ENCODE measurements at regions not wholly inside any gene's neighbourhood (a gene's known extent, or its start where the extent isn't known, plus 50 kb on each side); places are given as distances from the start of the nearest gene placed in this dataset.

DNA sequence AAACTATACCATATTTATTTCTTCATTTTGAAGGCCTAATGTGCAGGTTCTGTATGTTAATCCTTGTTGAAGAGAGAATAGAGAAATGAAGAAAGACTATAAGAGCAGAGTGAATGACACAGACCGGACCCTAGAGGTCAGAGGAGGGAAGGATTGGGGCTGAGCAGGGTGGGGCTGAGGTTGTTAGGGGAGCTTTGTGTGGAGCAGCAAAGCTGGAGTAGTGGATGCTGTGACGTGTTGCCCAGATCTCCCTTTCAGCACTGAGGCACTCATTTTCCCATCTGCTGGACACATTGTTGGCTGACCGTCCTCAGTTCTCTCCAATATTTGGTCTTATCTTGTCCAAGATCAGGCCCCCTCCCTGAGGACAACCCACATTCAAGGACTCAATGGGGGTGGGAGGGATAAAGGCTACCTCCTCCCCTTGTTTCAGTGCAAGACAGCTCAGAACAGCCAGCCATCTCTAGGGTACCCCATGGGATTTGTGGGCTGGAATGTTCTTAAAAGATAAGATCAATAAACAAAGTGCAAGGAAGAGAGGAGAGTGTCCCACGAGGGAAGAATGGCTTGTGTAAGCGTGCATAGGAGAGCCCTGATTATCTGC lies 143.6 kb downstream of the TDRD15 start:
- TF ChIP-seq, protein P1, sequence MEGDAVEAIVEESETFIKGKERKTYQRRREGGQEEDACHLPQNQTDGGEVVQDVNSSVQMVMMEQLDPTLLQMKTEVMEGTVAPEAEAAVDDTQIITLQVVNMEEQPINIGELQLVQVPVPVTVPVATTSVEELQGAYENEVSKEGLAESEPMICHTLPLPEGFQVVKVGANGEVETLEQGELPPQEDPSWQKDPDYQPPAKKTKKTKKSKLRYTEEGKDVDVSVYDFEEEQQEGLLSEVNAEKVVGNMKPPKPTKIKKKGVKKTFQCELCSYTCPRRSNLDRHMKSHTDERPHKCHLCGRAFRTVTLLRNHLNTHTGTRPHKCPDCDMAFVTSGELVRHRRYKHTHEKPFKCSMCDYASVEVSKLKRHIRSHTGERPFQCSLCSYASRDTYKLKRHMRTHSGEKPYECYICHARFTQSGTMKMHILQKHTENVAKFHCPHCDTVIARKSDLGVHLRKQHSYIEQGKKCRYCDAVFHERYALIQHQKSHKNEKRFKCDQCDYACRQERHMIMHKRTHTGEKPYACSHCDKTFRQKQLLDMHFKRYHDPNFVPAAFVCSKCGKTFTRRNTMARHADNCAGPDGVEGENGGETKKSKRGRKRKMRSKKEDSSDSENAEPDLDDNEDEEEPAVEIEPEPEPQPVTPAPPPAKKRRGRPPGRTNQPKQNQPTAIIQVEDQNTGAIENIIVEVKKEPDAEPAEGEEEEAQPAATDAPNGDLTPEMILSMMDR (IDR thresholded peaks at IDR 0.05), result no peak
- Histone ChIP-seq H3K36me3 (no peaks in the 10 kb centered on the region), H3K4me1 (no peaks in the 10 kb centered on the region), H3K4me3 (no peak overlapping the region), H3K27ac (no peak overlapping the region), H3K9me3 (no peaks in the 10 kb centered on the region), H3K27me3 (no peaks in the 10 kb centered on the region)
- no peak for DNase-seq
- intact Hi-C loops (cut with DNase I; ENCODE audit: low total_unique reads), result no loop called here

DNA sequence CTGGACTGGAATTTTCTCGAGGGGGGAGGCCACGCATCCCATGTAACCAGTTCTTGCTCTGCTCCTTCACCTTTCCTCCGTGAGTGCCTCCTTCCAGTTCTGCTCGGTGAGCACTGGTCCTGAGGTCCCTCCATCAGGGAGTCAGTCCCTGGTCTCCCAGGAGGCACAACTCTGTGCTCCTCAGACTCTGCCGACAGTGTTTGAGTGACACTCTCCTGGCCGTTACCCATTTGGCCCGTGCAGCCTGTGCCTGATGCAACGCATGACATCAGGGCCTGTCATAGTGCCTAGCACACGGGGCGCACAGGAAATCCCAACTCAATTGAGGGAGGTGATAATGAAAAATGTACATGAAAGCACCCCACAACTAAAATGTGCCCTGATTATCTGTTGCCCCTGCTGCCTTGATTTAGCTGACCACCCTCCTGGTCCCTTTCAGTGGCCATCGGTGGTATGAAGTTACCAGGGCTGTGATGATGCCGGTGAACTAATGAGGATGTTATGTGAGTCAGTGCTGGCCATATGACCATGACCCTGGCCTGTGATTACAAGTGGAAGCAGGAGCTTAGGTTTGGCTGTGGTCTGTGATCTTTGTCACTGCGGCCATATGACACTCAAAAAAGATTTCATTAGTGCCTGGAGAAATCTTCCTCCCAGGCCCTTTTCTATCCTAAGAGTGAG lies 144.6 kb downstream of the TDRD15 start:
- no peak for DNase-seq
- H3K4me3 ChIP-seq, result no peak overlapping the region
- H3K4me1 ChIP-seq, result no peaks in the 10 kb centered on the region
- no peaks in the 10 kb centered on the region for H3K27me3 ChIP-seq
- intact Hi-C loops (cut with DNase I; ENCODE audit: low total_unique reads), result no loop called here
- no peaks in the 10 kb centered on the region for H3K36me3 ChIP-seq
- TF ChIP-seq, protein P1 (IDR thresholded peaks at IDR 0.05), result no peak
- no peaks in the 10 kb centered on the region for H3K9me3 ChIP-seq
- no peak overlapping the region for H3K27ac ChIP-seq

DNA sequence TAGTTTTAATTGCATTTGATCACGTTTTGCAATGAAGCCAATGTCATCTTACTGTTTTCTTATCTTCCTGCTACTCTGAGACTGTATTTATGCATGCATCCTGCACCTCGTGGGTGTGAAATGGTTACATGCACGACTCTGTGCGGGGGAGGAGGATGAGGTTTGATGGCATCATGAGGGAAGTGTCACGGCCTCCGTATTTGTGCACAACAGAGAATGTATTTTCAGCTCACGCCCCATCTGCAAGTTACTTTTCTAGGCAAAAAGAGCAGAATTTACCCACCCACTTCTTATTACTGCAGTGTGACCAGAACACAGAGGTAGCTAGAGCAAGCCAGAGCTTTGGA lies 145.1 kb downstream of the TDRD15 start:
- TF ChIP-seq, protein P1 (IDR thresholded peaks at IDR 0.05), result no peak

DNA sequence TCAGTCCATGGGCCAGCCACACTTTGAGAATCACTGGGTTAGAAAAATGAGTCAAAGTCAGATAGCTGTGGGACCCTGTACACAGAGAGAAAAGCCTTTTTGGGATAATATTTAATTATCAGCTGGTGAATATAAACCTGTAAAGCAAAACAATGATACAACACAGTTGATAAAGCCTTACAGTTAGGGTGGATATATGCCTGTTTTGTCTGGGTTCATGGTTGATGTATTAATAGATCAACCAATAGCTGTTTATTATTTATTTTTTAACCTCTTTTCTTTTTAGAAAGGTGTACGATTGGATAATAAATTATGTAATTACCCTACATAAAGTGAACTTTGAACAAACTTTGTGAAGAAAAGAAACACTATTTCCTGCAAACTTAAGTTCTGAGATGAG lies 145.6 kb downstream of the TDRD15 start:
- no peak for DNase-seq
- TF ChIP-seq, protein P1 (IDR thresholded peaks at IDR 0.05), result no peak
- Histone ChIP-seq H3K4me3 (no peak overlapping the region), H3K36me3 (no peaks in the 10 kb centered on the region), H3K27ac (no peak overlapping the region), H3K27me3 (no peaks in the 10 kb centered on the region), H3K9me3 (no peaks in the 10 kb centered on the region), H3K4me1 (no peaks in the 10 kb centered on the region)
- intact Hi-C loops (cut with DNase I; ENCODE audit: low total_unique reads), result no loop called here

More for the DNA sequence above, 145.1 kb downstream of the TDRD15 start:
- Histone ChIP-seq H3K4me1 (no peaks in the 10 kb centered on the region), H3K4me3 (no peak overlapping the region), H3K36me3 (no peaks in the 10 kb centered on the region), H3K27ac (no peak overlapping the region), H3K9me3 (no peaks in the 10 kb centered on the region), H3K27me3 (no peaks in the 10 kb centered on the region)
- intact Hi-C loops (cut with DNase I; ENCODE audit: low total_unique reads), result no loop called here
- DNase-seq, result no peak

DNA sequence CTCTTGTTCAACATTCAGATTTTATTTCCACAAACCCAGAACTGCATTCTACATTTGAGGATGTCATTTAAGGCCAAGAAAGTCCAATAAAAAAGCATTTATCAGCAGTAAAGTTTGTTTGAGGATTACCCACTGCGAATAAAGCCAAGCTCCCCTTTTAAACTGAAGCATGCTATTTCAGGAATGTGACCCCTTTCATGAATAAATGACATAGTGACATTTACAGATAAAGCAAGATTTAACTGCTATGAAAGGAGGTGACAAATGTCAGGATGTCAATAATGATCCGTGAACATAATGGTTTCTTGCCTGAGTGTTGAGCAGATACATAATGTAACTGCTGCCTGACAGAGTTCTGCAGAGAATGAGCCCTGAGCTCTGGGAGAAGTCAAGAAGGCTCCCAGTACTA lies 146.3 kb downstream of the TDRD15 start:
- TF ChIP-seq, protein P1 (IDR thresholded peaks at IDR 0.05), result no peak
- Histone ChIP-seq H3K4me3 (no peak overlapping the region), H3K9me3 (no peaks in the 10 kb centered on the region), H3K27ac (no peak overlapping the region), H3K27me3 (no peaks in the 10 kb centered on the region), H3K4me1 (no peaks in the 10 kb centered on the region), H3K36me3 (no peaks in the 10 kb centered on the region)
- DNase-seq, result no peak
- intact Hi-C loops (cut with DNase I; ENCODE audit: low total_unique reads), result no loop called here
